Choroid plexus epithelial cell (primary cell): ENCODE measurements at regions not wholly inside any gene's neighbourhood (a gene's known extent, or its start where the extent isn't known, plus 50 kb on each side); places are given as distances from the start of the nearest gene placed in this dataset.
A peak's percentile ranks its signal among the peaks of the same experiment; 100 is the strongest.

Source experiments
- DNase-seq: peaks from one replicate; pipeline ENCODE4 v3.0.0-alpha.2; 2010; ENCODE audit warnings: low read depth
- H3K4me3 ChIP-seq: 2 replicates; pipeline ENCODE4 v1.5.1; 2011; ENCODE audit warnings: low read depth, mild to moderate bottlenecking, control low read depth, low read length, moderate library complexity
- CTCF ChIP-seq: conservative IDR thresholded peaks from 2 replicates; pipeline ENCODE4 v1.5.1; 2011; ENCODE audit warnings: low read depth, mild to moderate bottlenecking, control low read depth, inconsistent platforms, low read length, moderate library complexity

GRCh38 chr5:97591781-97592180, 408.7 kb upstream of the RIOK2 start:
- no peak for TF ChIP-seq CTCF
- DNase-seq = no peak
- H3K4me3 ChIP-seq = no peak overlapping the region

GRCh38 chr5:97600486-97600885, 417.4 kb upstream of the RIOK2 start:
- DNase-seq = no peak
- TF ChIP-seq CTCF = no peak
- no peak overlapping the region for H3K4me3 ChIP-seq

- no peak overlapping the region for H3K4me3 ChIP-seq
- DNase-seq = peak; percentile 7
- no peak for TF ChIP-seq CTCF
These were observed 418.6 kb upstream of the RIOK2 start for GRCh38 chr5:97601651-97602050.

GRCh38 chr5:97606531-97606930, 423.5 kb upstream of the RIOK2 start:
- no peak for DNase-seq
- no peak overlapping the region for H3K4me3 ChIP-seq
- TF ChIP-seq CTCF = no peak

GRCh38 chr5:97608501-97608900, 425.5 kb upstream of the RIOK2 start:
- DNase-seq = no peak
- H3K4me3 ChIP-seq = no peak overlapping the region
- TF ChIP-seq CTCF = no peak

GRCh38 chr5:97618721-97619120, 435.7 kb upstream of the RIOK2 start:
- no peak overlapping the region for H3K4me3 ChIP-seq
- no peak for DNase-seq
- TF ChIP-seq CTCF = no peak

GRCh38 chr5:97623441-97623840, 440.4 kb upstream of the RIOK2 start:
- TF ChIP-seq CTCF = no peak
- no peak overlapping the region for H3K4me3 ChIP-seq
- DNase-seq = no peak
